Lower leg skin (tissue), 4 donors: ENCODE measurements at regions not wholly inside any gene's neighbourhood (a gene's known extent, or its start where the extent isn't known, plus 50 kb on each side); places are given as distances from the start of the nearest gene placed in this dataset.

Experiments used
- DNase-seq, 2 donors: peaks; one replicate each; pipeline ENCODE4 v3.0.0-alpha.2; 2019; ENCODE audit warnings: low spot score in 2 of 2
- H3K4me3 ChIP-seq: fragments of 200-600 bp; sonication (generic); 2 replicates; pipeline ENCODE4 v1.5.1; 2017; ENCODE audit warnings: mild to moderate bottlenecking, low read depth; ENCODE audit not compliant: poor library complexity, severe bottlenecking
- CTCF ChIP-seq, 3 donors: fragments of 450-650 bp; IDR thresholded peaks; one replicate each; pipeline ENCODE4 v1.5.1; 2016; ENCODE audit warnings: antibody characterized with exemption in 3 of 3, mild to moderate bottlenecking in 3 of 3, moderate library complexity in 2 of 3
- POLR2A ChIP-seq, 2 donors: fragments of 450-650 bp; IDR thresholded peaks; one replicate each; pipeline ENCODE4 v1.6.1; 2016 to 2017; ENCODE audit warnings: antibody characterized with exemption in 2 of 2, mild to moderate bottlenecking in 1 of 2, moderate library complexity in 1 of 2
- WGBS, 2 donors: methylation state at CpG; one replicate each; pipeline ENCODE4 v1.1.5; 2018; 5-methylcytosine and 5-hydroxymethylcytosine counted together
- intact Hi-C: fragments of 100-400 bp; cut with DNase I; formaldehyde crosslinking; loops from one replicate; pipeline ENCODE4 v1.15.0; 2023; ENCODE audit warnings: low total_unique reads

DNA sequence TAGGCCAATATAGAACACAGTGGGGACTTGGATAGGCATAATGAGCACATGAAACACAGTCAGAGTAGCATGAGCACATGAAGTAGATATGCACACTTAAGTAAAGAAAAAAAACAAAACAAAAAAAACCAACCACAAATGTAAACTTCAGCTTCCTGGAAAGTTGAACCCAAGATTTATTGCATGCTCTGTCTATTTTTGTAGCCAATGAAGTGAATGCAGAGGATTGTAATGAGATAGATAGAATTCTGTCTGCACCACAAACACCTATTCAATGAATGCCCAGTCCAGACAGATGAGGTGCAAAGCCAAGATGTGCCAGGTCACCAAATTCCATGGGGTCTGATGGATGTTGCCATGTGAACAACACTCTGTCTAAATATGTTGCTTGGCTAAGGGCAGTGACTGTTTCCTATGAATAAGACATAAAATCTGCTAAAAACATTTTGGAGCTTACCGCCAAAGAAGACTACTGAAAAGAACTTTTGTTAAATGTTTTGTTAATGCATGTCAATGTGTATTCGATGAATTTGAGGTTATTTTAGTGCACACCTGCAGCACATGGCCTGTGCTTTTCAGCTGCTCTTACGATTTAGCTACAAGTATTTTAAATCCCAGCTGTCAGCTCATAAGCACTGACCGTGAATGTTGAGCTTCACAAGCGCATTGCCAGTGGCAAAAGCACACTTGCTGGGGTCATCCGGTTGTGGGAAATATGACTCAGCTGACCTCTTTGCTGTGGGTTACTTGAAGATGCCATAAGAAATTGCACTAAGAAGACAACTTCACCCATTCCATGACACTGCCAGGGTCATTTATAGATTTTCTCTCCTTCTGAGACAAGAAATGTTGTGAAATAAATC lies 374.8 kb upstream of the GNPDA2 start:
- TF ChIP-seq CTCF (IDR thresholded peaks at IDR 0.05) (no peak), POLR2A (IDR thresholded peaks at IDR 0.05) (no peak)
- no peak for DNase-seq
- intact Hi-C loops: no loop called here
- 72% methylated on average over 6 of the region's 6 CpGs for WGBS, 2 donors
- H3K4me3 ChIP-seq: no peak overlapping the region

GRCh38 chr4:45099471-45099870 lies 373.1 kb upstream of the GNPDA2 start:
- no peak overlapping the region for H3K4me3 ChIP-seq
- TF ChIP-seq POLR2A (IDR thresholded peaks at IDR 0.05): no peak
- no peak for TF ChIP-seq CTCF (IDR thresholded peaks at IDR 0.05)
- DNase-seq: no peak
- WGBS, 2 donors: 86 to 90% methylated on average over 1 of the region's 1 CpG
- intact Hi-C loops: no loop called here

DNA sequence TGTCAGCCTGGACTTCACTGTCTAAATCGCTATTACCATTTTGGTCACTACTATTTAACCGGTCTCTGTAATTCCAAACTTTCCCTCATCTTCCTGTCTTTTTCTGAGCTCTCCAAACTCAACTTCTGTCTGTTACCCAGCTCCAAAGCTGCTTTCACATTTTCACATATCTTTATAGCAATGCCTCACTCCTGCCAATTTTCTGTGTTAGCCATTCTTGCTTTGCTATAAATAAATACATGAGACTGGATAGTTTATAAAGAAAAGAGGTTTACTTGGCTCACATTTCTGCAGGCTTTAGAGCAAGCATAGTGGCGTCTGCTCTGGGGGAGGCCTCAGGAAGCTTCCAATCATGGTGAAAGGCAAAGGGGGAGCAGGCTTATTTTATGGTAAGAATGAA lies 368.3 kb upstream of the GNPDA2 start:
- TF ChIP-seq CTCF (IDR thresholded peaks at IDR 0.05): no peak
- no peak for TF ChIP-seq POLR2A (IDR thresholded peaks at IDR 0.05)
- no peak for DNase-seq
- 66 to 75% methylated on average over 3 of the region's 3 CpGs for WGBS, 2 donors
- no peak overlapping the region for H3K4me3 ChIP-seq
- intact Hi-C loops: no loop called here

DNA sequence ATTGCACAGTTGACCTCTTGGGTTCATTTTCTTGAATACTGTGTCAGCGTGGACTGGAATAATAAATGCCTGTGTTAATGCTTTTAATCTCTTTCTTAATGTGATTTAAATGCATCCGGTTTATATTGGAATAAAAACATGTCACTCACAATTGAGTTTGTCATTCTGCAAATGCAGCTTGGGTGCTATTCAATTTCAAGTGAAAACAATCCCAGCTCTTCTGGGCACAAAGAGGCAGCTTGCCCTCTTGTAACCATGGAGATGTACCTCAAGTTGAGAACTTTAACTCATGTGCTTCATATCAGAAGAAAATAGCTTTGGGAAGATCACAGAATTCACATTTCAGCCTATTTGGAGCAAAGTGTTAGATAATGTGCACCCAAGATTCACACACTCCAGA lies 355.7 kb upstream of the GNPDA2 start:
- no peak overlapping the region for H3K4me3 ChIP-seq
- TF ChIP-seq CTCF (IDR thresholded peaks at IDR 0.05) (no peak), POLR2A (IDR thresholded peaks at IDR 0.05) (no peak)
- WGBS, 2 donors: 84 to 88% methylated on average over 2 of the region's 2 CpGs
- intact Hi-C loops: no loop called here
- DNase-seq: no peak

DNA sequence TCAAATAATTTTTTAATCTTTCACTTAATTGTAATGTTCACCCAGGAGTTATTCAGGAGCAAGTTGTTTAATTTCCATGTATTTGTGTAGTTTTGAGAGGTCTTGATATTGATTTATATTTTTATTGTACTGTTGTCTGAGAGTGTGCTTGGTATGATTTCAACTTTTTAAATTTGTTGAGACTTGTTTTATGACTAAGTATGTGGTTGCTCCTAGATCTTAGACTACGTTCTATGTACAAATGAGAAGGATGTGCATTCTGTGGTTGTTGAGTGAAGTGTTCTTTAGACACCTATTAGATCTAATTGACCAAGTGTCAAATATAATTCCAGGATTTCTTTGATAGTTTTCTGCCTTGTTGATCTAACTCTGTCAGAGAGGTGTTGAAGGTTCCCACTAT lies 353.3 kb upstream of the GNPDA2 start:
- no peak for DNase-seq
- intact Hi-C loops: no loop called here
- H3K4me3 ChIP-seq: no peak overlapping the region
- 41 to 51% methylated on average over 1 of the region's 1 CpG for WGBS, 2 donors
- TF ChIP-seq CTCF (IDR thresholded peaks at IDR 0.05): no peak
- TF ChIP-seq POLR2A (IDR thresholded peaks at IDR 0.05): no peak

- TF ChIP-seq CTCF (IDR thresholded peaks at IDR 0.05) (no peak), POLR2A (IDR thresholded peaks at IDR 0.05) (no peak)
- intact Hi-C loops: no loop called here
- DNase-seq: no peak
These were observed 351.8 kb upstream of the GNPDA2 start for GRCh38 chr4:45078201-45078600.

More at GRCh38 chr4:45078201-45078600, 351.8 kb upstream of the GNPDA2 start:
- H3K4me3 ChIP-seq: no peak overlapping the region
